Posterior vena cava (tissue), 2 donors: ENCODE measurements at regions not wholly inside any gene's neighbourhood (a gene's known extent, or its start where the extent isn't known, plus 50 kb on each side); places are given as distances from the start of the nearest gene placed in this dataset.

ENCODE experiments used
- DNase-seq: peaks from one replicate; pipeline ENCODE4 v3.0.0-alpha.2; 2020; ENCODE audit warnings: low spot score
- intact Hi-C, 2 donors: fragments of 100-400 bp; cut with DNase I; formaldehyde crosslinking; loops; one replicate each; pipeline versions ENCODE4 v1.14.1 to v1.14.2; 2022 to 2023
- donor health status: DM: yes; HTN: yes; CAD: no.
- donor health status: DM: yes; HTN: yes; CAD: no.

GRCh38 chr20:48076747-48077146 lies 291.5 kb upstream of the SULF2 start:
- DNase-seq, result no peak
- intact Hi-C loops, result no loop called here

- intact Hi-C loops, result no loop called here
- no peak for DNase-seq
Measured at GRCh38 chr20:48076247-48076646, 291.0 kb upstream of the SULF2 start.

- DNase-seq, result no peak
- intact Hi-C loops, result no loop called here
Measured at GRCh38 chr20:48075591-48076174, 290.4 kb upstream of the SULF2 start.

DNA sequence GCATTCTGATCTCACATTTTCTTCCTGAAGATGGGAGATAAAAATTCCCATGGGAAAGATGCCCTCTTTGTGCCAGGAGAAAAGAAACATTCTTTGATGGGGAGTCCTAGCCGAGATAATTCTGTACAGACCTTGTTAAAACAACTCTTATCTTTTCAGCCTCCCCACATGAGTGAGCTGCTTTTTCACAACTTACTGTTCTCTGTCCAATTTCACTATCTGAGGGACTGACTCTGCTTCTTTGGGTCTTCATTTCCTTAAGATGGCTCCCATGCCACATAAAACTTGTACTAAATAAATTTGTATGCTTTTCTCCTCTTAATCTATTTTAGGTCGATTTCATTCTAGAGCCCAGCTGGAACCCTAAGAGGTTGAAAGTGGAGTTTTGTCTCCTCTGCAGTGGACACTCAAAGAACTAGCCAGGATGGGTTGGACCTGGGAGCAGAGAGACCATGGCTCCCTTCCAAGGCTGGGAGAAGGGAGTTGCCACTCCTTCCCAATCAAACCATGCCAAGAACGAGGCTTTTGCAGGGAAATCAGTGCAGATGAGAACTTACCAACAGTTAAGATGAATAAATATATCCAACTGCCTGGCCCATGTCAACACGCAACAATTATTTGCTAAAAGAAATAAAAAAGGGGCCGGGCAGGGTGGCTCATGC lies 285.8 kb upstream of the SULF2 start:
- no peak for DNase-seq
- intact Hi-C loops, result no loop called here

DNA sequence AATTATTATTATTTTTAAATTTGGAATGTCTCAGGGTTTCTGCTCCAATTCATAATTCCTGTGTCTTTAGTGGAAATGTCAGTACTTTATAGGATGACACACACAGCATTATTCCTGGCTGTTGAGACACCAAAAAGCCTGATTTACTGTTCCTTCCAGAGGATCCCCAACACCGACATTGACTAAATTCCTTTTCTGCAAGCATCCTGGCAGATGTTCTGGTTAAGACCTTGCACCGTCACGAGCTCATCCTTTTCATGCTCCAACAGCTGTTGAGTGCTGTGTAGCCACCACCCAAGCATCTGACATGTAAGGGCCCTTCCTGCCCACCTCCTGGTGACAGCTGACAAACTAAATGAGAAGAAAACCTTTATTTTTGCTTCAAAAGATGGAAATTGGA lies 284.3 kb upstream of the SULF2 start:
- no peak for DNase-seq
- intact Hi-C loops, result no loop called here

DNA sequence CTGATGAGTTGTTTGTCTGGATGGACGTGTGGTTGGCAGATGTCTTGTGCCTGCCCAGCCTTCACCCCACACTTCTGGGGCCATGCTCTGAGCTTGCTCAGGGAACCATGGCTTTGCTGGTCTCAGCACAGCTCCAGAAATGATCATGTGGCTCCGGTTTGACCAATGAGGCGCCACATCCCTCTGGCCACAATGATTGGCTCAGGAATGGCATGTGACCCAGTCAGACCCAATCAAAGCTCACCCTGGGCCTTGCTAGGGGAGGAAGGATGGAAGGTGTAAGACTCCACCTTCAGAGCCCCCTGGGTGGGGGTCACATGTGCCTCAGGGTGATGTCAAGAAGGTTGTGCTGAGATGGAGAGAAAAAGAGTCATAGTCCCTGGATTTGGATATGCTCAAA lies 281.6 kb upstream of the SULF2 start:
- intact Hi-C loops, result no loop called here
- no peak for DNase-seq

DNA sequence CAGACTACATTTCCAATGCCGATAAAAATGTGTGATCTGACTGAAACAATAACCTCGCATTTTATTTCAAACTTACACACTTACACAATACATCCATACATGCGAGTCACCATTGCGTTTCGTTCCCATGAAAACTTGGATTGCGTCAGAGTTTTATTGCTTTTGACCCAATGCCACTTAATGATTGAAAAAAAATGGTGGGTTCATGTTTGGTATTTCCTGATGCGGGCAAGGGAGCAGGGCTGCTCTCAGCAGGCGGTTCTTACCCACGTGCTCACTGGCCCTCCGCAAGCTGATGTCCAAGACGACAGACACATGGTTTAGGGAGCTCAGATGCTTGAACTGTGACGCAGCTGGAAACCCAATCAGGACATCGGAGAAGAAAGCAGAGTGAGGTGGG lies 281.0 kb upstream of the SULF2 start:
- intact Hi-C loops, result no loop called here
- no peak for DNase-seq

GRCh38 chr20:48065833-48066232 lies 280.6 kb upstream of the SULF2 start:
- no peak for DNase-seq
- intact Hi-C loops, result no loop called here

DNA sequence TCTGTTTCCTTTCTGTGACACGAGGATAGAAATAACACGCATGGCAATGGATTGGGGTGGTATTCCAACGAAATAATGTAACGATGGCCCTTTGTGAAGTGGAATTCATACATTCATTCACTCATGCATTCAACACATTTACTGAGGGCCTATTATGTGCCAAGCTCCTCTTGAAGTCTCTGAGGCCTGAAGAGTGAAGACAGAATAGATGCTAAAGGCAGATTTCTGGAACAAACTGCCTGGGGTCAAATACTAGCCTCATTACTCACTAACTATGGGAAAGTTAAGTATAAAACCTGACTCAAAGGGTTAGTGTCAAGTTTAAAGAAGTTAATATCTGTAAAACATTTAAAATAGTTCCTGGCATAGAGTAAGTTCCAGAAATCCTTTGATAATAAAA lies 279.6 kb upstream of the SULF2 start:
- DNase-seq, result no peak
- intact Hi-C loops, result no loop called here

DNA sequence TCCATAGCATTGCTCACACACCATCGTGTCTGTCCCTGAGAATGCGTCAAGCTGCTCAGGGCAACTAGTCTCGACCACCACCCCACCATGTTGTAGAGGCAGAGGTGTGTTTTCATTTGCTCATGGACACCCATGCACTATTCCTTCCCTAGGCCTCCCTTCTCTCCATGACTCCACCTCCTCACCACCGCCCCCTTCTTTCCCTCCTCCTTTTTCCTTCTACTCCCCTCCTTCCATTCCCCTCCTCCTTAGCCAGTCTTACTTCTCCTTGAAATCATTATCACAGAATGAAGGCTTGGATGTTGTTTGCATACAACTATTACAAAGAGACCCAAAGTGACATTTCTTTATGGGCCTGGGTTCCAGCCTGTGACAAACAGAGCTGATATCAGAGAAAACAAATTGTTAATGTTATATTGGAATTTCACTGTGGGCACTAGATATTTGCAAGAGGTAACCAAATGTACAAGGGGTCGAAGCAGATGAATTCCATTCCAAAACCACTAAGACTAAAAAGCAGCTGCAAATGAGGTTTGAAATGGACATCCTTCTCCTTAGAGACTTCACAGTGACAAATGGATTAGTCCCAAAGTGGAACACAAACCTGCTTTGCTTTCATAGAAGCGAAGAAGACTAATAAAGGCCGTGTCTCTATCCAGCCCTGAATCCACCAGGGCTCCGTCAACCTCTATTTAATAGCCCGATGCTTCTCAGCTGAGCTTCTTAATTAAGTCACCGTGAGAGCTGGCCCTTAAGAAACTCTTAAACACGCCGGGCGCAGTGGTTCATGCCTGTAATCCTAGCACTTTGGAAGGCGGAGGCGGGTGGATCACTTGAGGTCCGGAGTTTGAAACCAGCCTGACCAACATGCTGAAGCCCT lies 275.8 kb upstream of the SULF2 start:
- intact Hi-C loops, result no loop called here

GRCh38 chr20:48058611-48059559 lies 273.6 kb upstream of the SULF2 start:
- no peak for DNase-seq
- intact Hi-C loops, result no loop called here

More for the DNA sequence above, 275.8 kb upstream of the SULF2 start:
- no peak for DNase-seq

DNA sequence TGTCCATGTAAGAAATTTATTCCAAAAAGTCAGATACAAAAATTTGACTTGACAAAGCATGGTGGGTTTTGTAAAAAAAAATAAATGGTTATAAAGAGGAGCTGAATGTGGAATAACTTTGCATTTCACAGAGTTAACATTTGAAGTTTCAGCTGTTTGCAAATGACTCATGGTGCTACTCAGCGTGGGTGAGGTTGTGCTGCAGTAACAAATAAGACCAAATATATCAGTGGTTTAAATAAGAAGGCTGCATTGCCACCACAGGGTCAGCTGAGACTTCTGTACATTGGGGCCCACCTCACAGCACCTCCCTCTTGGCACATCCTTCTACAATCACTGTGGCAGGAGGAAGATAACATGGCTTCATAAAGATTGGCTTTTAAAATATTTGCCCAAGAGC lies 272.5 kb upstream of the SULF2 start:
- intact Hi-C loops, result no loop called here
- DNase-seq, result no peak

GRCh38 chr20:48057251-48057650 lies 272.0 kb upstream of the SULF2 start:
- DNase-seq, result no peak

DNA sequence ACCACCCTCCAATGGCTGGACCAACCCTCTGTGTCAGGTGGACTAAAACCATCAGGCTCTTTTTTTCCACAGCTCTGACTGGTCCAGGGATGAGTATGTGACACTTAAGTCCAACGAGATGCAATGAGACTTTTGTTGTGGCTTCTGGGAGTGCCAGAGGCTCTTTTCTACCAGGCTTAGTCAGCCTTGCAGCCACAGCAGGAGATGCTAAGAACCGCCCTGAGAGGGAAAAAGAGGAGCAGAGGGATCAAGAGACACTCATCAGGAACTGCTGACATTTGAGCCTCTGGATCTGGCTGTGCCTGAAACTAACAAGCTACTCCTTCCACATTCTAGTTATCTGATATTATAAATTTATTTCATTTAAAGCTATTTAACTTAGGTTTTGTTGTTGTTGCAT lies 270.9 kb upstream of the SULF2 start:
- DNase-seq, result no peak
- intact Hi-C loops, result no loop called here

More at GRCh38 chr20:48057251-48057650, 272.0 kb upstream of the SULF2 start:
- intact Hi-C loops, result no loop called here

DNA sequence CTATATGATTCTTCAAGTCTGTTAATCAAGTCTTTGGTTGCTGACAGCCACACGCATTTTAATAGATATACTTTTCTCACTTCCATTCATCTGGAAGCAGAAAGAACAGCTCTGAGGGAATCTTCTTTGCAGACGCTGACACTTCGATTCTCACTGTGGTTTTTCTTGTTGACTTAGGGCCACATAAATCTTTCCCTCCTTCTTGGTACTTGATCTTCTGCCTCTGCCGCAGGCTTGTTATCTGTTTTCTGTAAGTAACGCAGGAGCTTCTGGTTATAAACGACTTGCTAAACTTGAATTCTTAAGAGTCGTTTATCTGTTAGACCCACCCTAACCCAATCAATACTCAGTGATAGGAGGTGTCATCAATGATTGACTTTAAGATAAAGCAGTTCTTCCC lies 268.8 kb upstream of the SULF2 start:
- intact Hi-C loops, result no loop called here
- no peak for DNase-seq

- intact Hi-C loops, result no loop called here
- no peak for DNase-seq
Measured at GRCh38 chr20:48052475-48052835, 267.2 kb upstream of the SULF2 start.

- intact Hi-C loops, result no loop called here
- DNase-seq, result no peak
Measured at GRCh38 chr20:48051794-48052474, 266.7 kb upstream of the SULF2 start.

DNA sequence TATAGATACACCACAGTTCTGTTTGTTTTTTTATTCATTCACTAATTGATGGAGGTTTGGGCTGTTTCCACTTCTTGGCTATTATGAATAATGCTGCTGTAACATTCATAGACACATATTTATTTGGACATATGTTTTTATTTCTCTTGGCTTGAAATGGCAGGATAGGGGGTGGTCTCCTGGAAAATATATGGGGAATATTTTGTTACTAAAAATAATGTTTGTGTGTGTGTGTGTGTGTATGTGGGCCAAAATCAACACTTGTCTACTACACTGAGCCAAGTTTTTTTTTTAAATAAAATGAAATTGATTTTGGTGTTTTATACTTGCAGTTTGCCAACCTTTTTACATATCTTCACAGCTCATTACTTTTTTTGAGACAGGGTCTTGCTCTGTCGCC lies 264.4 kb upstream of the SULF2 start:
- DNase-seq, result no peak
- intact Hi-C loops, result no loop called here

DNA sequence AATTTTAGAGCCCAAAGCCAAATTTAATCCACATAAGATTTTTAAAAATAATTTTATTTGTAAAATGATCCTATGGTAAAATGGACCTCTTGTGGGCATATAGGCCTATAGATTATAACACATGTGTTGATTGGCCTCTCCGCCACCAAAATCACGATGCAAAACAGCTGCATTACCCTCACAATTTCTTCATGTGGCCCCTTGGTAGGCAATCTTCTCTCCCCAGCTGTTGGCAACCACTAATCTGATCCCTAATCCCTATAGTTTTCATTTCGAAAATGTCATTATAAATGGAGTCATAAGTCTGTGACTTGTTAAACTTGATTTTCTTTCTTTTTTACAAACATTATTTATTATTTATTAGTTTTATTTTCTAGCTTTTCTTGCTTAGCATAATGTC lies 263.9 kb upstream of the SULF2 start:
- intact Hi-C loops, result no loop called here

More for the DNA sequence above, 263.9 kb upstream of the SULF2 start:
- DNase-seq, result no peak
